ENCODE measurements at regions not wholly inside any gene's neighbourhood (a gene's known extent, or its start where the extent isn't known, plus 50 kb on each side); places are given as distances from the start of the nearest gene placed in this dataset.

- Mint-ChIP-seq H3K9me3 (ENCODE audit: low read depth) (peaks cover 2% of the 10 kb centered on the region), H3K4me1 (ENCODE audit: low read depth) (peaks cover 13% of the 10 kb centered on the region), H3K27me3 (ENCODE audit: low read depth) (no peaks in the 10 kb centered on the region), H3K27ac (ENCODE audit: unreplicated experiment) (no peak overlapping the region), H3K4me3 (ENCODE audit: unreplicated experiment) (no peak overlapping the region), H3K36me3 (ENCODE audit: low read depth) (no peaks in the 10 kb centered on the region)
- no peak for DNase-seq (ENCODE audit: low spot score)
- TF ChIP-seq CTCF (IDR thresholded peaks at IDR 0.05) = no peak
Observed at GRCh38 chr9:23567516-23568165, 258.4 kb downstream of the ELAVL2 start.

DNA sequence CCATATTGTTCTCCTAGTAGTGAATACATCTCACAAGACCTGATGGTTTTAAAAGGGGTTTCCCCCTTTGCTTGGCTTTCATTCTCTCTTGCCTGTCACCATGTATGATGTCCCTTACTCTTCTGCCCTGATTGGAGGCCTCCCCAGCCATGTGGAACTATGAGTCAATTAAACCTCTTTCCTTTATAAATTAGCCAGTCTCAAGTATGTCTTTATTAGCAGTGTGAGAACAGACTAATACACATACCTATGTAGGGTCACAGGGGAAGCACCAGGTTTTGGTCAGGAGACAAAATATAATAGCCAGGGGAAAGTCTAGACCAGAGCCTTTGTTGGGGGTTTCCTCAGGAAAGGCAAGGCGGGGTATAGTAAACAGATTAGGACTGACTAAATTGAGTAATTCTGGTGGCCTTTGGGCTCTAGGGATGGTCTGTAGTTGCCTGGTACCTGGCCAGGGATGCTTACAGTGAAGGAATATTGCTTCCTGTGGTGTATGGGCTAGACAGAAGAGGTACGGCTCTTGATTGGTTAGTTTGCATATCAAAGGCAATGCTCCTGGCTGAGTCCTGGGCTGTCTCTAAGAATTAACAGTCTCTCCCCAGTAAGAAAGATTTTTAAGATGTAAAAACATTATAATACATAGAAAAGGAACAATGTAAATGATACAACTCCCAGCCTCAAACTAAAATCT is 254.5 kb downstream of the ELAVL2 start:
- H3K27ac Mint-ChIP-seq (ENCODE audit: unreplicated experiment) = no peak overlapping the region
- DNase-seq (ENCODE audit: low spot score) = no peak
- TF ChIP-seq CTCF (IDR thresholded peaks at IDR 0.05) = no peak
- no peaks in the 10 kb centered on the region for H3K9me3 Mint-ChIP-seq (ENCODE audit: low read depth)
- no peaks in the 10 kb centered on the region for H3K4me1 Mint-ChIP-seq (ENCODE audit: low read depth)
- no peak overlapping the region for H3K4me3 Mint-ChIP-seq (ENCODE audit: unreplicated experiment)
- no peaks in the 10 kb centered on the region for H3K27me3 Mint-ChIP-seq (ENCODE audit: low read depth)
- H3K36me3 Mint-ChIP-seq (ENCODE audit: low read depth) = no peaks in the 10 kb centered on the region

GRCh38 chr9:23573800-23574199 is 252.2 kb downstream of the ELAVL2 start:
- no peak for DNase-seq (ENCODE audit: low spot score)
- Mint-ChIP-seq H3K9me3 (ENCODE audit: low read depth) (no peaks in the 10 kb centered on the region), H3K36me3 (ENCODE audit: low read depth) (no peaks in the 10 kb centered on the region), H3K27me3 (ENCODE audit: low read depth) (no peaks in the 10 kb centered on the region), H3K4me1 (ENCODE audit: low read depth) (no peaks in the 10 kb centered on the region), H3K27ac (ENCODE audit: unreplicated experiment) (no peak overlapping the region), H3K4me3 (ENCODE audit: unreplicated experiment) (no peak overlapping the region)
- TF ChIP-seq CTCF (IDR thresholded peaks at IDR 0.05) = no peak

GRCh38 chr9:23577611-23578010 is 248.4 kb downstream of the ELAVL2 start:
- Mint-ChIP-seq H3K4me3 (ENCODE audit: unreplicated experiment) (no peak overlapping the region), H3K27me3 (ENCODE audit: low read depth) (no peaks in the 10 kb centered on the region), H3K4me1 (ENCODE audit: low read depth) (no peaks in the 10 kb centered on the region), H3K36me3 (ENCODE audit: low read depth) (no peaks in the 10 kb centered on the region), H3K9me3 (ENCODE audit: low read depth) (no peaks in the 10 kb centered on the region), H3K27ac (ENCODE audit: unreplicated experiment) (no peak overlapping the region)
- no peak for TF ChIP-seq CTCF (IDR thresholded peaks at IDR 0.05)
- no peak for DNase-seq (ENCODE audit: low spot score)

DNA sequence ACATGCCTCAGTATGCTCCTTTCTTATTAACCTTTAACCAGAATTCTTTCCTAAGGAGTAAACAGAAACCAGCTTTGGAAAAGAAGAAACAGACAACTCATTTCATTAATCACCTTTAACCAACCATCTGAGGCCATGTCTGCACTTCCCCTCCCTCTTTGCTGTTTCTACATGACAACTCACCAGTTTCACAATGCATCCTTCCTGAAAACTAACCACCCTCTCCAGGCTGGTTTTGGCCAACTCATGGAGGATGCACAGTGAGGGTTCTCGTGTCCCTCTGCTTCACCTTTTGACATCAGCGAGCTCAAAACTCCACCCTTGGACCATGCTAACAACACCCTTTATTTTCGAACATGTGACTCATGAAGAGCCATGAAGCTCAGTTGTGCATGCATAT is 244.1 kb downstream of the ELAVL2 start:
- H3K4me3 Mint-ChIP-seq (ENCODE audit: unreplicated experiment) = no peak overlapping the region
- H3K27me3 Mint-ChIP-seq (ENCODE audit: low read depth) = peaks cover 2% of the 10 kb centered on the region
- no peaks in the 10 kb centered on the region for H3K36me3 Mint-ChIP-seq (ENCODE audit: low read depth)
- no peak for DNase-seq (ENCODE audit: low spot score)
- H3K27ac Mint-ChIP-seq (ENCODE audit: unreplicated experiment) = no peak overlapping the region
- no peak for TF ChIP-seq CTCF (IDR thresholded peaks at IDR 0.05)
- H3K4me1 Mint-ChIP-seq (ENCODE audit: low read depth) = no peaks in the 10 kb centered on the region
- no peaks in the 10 kb centered on the region for H3K9me3 Mint-ChIP-seq (ENCODE audit: low read depth)
